Mammary epithelial cell (primary cell): ENCODE measurements at regions not wholly inside any gene's neighbourhood (a gene's known extent, or its start where the extent isn't known, plus 50 kb on each side); places are given as distances from the start of the nearest gene placed in this dataset.

Experiments used
- EZH2 ChIP-seq: IDR thresholded peaks from 2 replicates; pipeline ENCODE4 v1.6.1; 2012; ENCODE audit warnings: low read length, inconsistent platforms, borderline replicate concordance
- TF ChIP-seq, protein P1 (sequence below), 2 donors: IDR thresholded peaks in 1 of 2; conservative IDR thresholded peaks in 1 of 2; 2 replicates each; pipeline ENCODE4 v1.5.1; 2011 to 2012; ENCODE audit warnings: inconsistent platforms in 2 of 2, low read length in 2 of 2, mild to moderate bottlenecking in 2 of 2, control low read depth in 1 of 2, low read depth in 1 of 2; ENCODE audit not compliant: insufficient read depth in 1 of 2; ENCODE audit errors: extremely low read depth in 1 of 2

DNA sequence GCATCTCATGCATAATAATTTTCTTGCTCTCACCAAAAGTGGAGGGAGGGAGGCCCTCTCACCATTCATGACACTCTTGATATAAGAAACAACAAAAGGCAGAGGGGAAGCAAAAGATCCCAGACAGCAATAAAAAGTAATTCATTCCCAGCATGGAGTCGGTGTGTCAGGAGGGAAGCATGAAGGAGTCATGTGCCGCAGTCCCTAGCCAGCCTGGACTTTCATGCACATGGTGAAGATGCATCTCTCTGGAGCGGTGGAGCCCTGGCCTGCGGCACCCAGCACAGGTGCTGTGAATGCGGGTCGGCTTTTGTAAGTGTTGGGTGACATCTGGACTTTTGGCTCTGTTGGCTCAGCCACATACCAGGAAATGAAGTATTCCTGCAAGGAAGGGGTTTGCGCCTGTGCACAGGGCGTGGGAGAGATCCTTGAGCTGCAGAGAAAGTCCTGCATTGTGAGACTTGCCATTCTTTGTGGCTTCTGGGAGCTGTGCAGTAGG is 119.4 kb downstream of the COPS8 start:
- no peak for TF ChIP-seq EZH2
- TF ChIP-seq, protein P1, sequence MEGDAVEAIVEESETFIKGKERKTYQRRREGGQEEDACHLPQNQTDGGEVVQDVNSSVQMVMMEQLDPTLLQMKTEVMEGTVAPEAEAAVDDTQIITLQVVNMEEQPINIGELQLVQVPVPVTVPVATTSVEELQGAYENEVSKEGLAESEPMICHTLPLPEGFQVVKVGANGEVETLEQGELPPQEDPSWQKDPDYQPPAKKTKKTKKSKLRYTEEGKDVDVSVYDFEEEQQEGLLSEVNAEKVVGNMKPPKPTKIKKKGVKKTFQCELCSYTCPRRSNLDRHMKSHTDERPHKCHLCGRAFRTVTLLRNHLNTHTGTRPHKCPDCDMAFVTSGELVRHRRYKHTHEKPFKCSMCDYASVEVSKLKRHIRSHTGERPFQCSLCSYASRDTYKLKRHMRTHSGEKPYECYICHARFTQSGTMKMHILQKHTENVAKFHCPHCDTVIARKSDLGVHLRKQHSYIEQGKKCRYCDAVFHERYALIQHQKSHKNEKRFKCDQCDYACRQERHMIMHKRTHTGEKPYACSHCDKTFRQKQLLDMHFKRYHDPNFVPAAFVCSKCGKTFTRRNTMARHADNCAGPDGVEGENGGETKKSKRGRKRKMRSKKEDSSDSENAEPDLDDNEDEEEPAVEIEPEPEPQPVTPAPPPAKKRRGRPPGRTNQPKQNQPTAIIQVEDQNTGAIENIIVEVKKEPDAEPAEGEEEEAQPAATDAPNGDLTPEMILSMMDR (conservative IDR thresholded peaks at IDR 0.05 in 1 of 2, IDR thresholded peaks at IDR 0.05 in 1 of 2; ENCODE audit: extremely low read depth in 1 of 2, insufficient read depth in 1 of 2, low read depth in 1 of 2, low read length in 2 of 2): no peak
